GM06990 (cell line): ENCODE measurements at regions not wholly inside any gene's neighbourhood (a gene's known extent, or its start where the extent isn't known, plus 50 kb on each side); places are given as distances from the start of the nearest gene placed in this dataset.

Experiments
- DNase-seq: peaks from one replicate; pipeline ENCODE4 v3.0.0-alpha.2; 2011; ENCODE audit not compliant: insufficient read length; ENCODE audit errors: extremely low read depth
- H3K27me3 ChIP-seq: replicated peaks from 2 replicates; pipeline ENCODE4 v1.6.0; 2011; ENCODE audit warnings: low read length; ENCODE audit not compliant: control insufficient read depth, insufficient read depth
- H3K36me3 ChIP-seq: 2 replicates; pipeline ENCODE4 v1.5.1; 2011; ENCODE audit warnings: low read length; ENCODE audit not compliant: control insufficient read depth, insufficient read depth
- H3K4me3 ChIP-seq: replicated peaks from 2 replicates; pipeline ENCODE4 v1.5.1; 2011; ENCODE audit warnings: low read depth, mild to moderate bottlenecking, control low read depth, low read length
- CTCF ChIP-seq: IDR thresholded peaks from 2 replicates; pipeline ENCODE4 v1.5.1; 2011; ENCODE audit warnings: low read length, control low read depth, mild to moderate bottlenecking, inconsistent platforms; ENCODE audit not compliant: insufficient read depth, poor library complexity, severe bottlenecking

GRCh38 chr7:46897381-46897780, 684.5 kb downstream of the TNS3 start:
- Histone ChIP-seq H3K27me3 (no peaks in the 10 kb centered on the region), H3K4me3 (no peak overlapping the region), H3K36me3 (no peaks in the 10 kb centered on the region)
- no peak for DNase-seq
- TF ChIP-seq CTCF = no peak

GRCh38 chr7:46886669-46887374, 695.1 kb downstream of the TNS3 start:
- Histone ChIP-seq H3K4me3 (no peak overlapping the region), H3K27me3 (no peaks in the 10 kb centered on the region), H3K36me3 (no peaks in the 10 kb centered on the region)
- no peak for TF ChIP-seq CTCF
- no peak for DNase-seq

- no peak for TF ChIP-seq CTCF
- no peaks in the 10 kb centered on the region for H3K36me3 ChIP-seq
- no peaks in the 10 kb centered on the region for H3K27me3 ChIP-seq
- no peak overlapping the region for H3K4me3 ChIP-seq
- DNase-seq = no peak
Measured at GRCh38 chr7:46885167-46885566, 696.7 kb downstream of the TNS3 start.

- DNase-seq = no peak
- Histone ChIP-seq H3K36me3 (no peaks in the 10 kb centered on the region), H3K4me3 (no peak overlapping the region), H3K27me3 (no peaks in the 10 kb centered on the region)
- TF ChIP-seq CTCF = no peak
Measured at GRCh38 chr7:46881507-46882127, 700.3 kb downstream of the TNS3 start.

- Histone ChIP-seq H3K27me3 (no peaks in the 10 kb centered on the region), H3K4me3 (no peak overlapping the region), H3K36me3 (no peaks in the 10 kb centered on the region)
- TF ChIP-seq CTCF = no peak
- DNase-seq = peak; percentile 3
Measured at GRCh38 chr7:46880508-46881196, 701.3 kb downstream of the TNS3 start.
